GM23338 (cell line): ENCODE measurements at regions not wholly inside any gene's neighbourhood (a gene's known extent, or its start where the extent isn't known, plus 50 kb on each side); places are given as distances from the start of the nearest gene placed in this dataset.

Source experiments
- ATAC-seq: fragments of 200-7000 bp; cut with Tn5 transposase; 3 replicates; pipeline ENCODE4 v1.9.1; 2020
- DNase-seq: peaks from one replicate; pipeline ENCODE4 v3.0.0-alpha.2; 2015; ENCODE audit warnings: low spot score
- H2AFZ ChIP-seq: fragments of 200-600 bp; sonication (generic); 2 replicates; pipeline ENCODE4 v1.8.0; 2016; ENCODE audit warnings: antibody characterized with exemption, mild to moderate bottlenecking, moderate library complexity
- H3F3A ChIP-seq: fragments of 200-600 bp; sonication (generic); replicated peaks from 2 replicates; pipeline ENCODE4 v1.8.0; 2017; ENCODE audit warnings: antibody characterized with exemption, mixed run types, low read depth
- H3K27ac ChIP-seq: fragments of 200-600 bp; sonication (generic); 2 replicates; pipeline ENCODE4 v1.6.1; 2016; ENCODE audit warnings: low read depth
- H3K27me3 ChIP-seq: fragments of 200-600 bp; sonication (generic); 2 replicates; pipeline ENCODE4 v1.8.0; 2016; ENCODE audit warnings: mild to moderate bottlenecking, mixed run types, moderate library complexity; ENCODE audit not compliant: insufficient read depth
- H3K36me3 ChIP-seq: fragments of 200-600 bp; sonication (generic); 2 replicates; pipeline ENCODE4 v1.8.0; 2016; ENCODE audit warnings: mild to moderate bottlenecking; ENCODE audit not compliant: insufficient read depth
- H3K4me1 ChIP-seq: fragments of 200-600 bp; sonication (generic); 2 replicates; pipeline ENCODE4 v1.8.0; 2016; ENCODE audit warnings: mild to moderate bottlenecking, moderate library complexity; ENCODE audit not compliant: insufficient read depth
- H3K4me2 ChIP-seq: fragments of 200-600 bp; sonication (generic); 2 replicates; pipeline ENCODE4 v1.7.1; 2017; ENCODE audit warnings: mixed run types
- H3K4me3 ChIP-seq: fragments of 200-600 bp; sonication (generic); 2 replicates; pipeline ENCODE4 v1.6.1; 2016; ENCODE audit warnings: mixed run types
- H3K79me2 ChIP-seq: fragments of 200-600 bp; sonication (generic); replicated peaks from 2 replicates; pipeline ENCODE4 v1.8.0; 2017; ENCODE audit warnings: mild to moderate bottlenecking; ENCODE audit not compliant: insufficient read depth
- H3K9me2 ChIP-seq: fragments of 200-600 bp; sonication (generic); 2 replicates; pipeline ENCODE4 v1.8.0; 2017; ENCODE audit not compliant: insufficient read depth
- H4K20me1 ChIP-seq: fragments of 200-600 bp; sonication (generic); replicated peaks from 2 replicates; pipeline ENCODE4 v1.8.0; 2017; ENCODE audit warnings: mild to moderate bottlenecking; ENCODE audit not compliant: insufficient read depth
- H3K27ac Mint-ChIP-seq: 2 replicates; pipeline ENCODE4 v1.8.0; 2020; ENCODE audit warnings: inconsistent platforms, mild to moderate bottlenecking, moderate library complexity, mixed read lengths
- H3K27me3 Mint-ChIP-seq: 3 replicates; pipeline ENCODE4 v1.8.0; 2022; ENCODE audit warnings: low read depth, mild to moderate bottlenecking, moderate library complexity, mixed read lengths, inconsistent platforms; ENCODE audit not compliant: insufficient read depth, poor library complexity
- H3K36me3 Mint-ChIP-seq: 3 replicates; pipeline ENCODE4 v1.8.0; 2021; ENCODE audit warnings: low read depth, mild to moderate bottlenecking, inconsistent platforms, moderate library complexity, mixed read lengths
- H3K4me1 Mint-ChIP-seq: 3 replicates; pipeline ENCODE4 v1.8.0; 2020; ENCODE audit warnings: mild to moderate bottlenecking, inconsistent platforms, mixed read lengths
- H3K4me3 Mint-ChIP-seq: 3 replicates; pipeline ENCODE4 v1.8.0; 2021; ENCODE audit warnings: moderate library complexity, mild to moderate bottlenecking, inconsistent platforms, mixed read lengths
- H3K9me3 Mint-ChIP-seq: 3 replicates; pipeline ENCODE4 v1.8.0; 2020; ENCODE audit warnings: moderate library complexity, mild to moderate bottlenecking, inconsistent platforms, mixed read lengths
- CREB1 ChIP-seq: fragments of 250-450 bp; sonication (Bioruptor Pico); IDR thresholded peaks from 2 replicates; pipeline ENCODE4 v1.5.0; 2020; ENCODE audit warnings: low read depth, mild to moderate bottlenecking, moderate library complexity
- EZH2 ChIP-seq: fragments of 200-600 bp; sonication (generic); IDR thresholded peaks from one replicate; pipeline ENCODE4 v1.8.0; 2017; ENCODE audit warnings: antibody characterized with exemption, mild to moderate bottlenecking, low read depth; ENCODE audit not compliant: unreplicated experiment
- EZH2phosphoT487 ChIP-seq: fragments of 200-600 bp; sonication (generic); IDR thresholded peaks from one replicate; pipeline ENCODE4 v1.8.1; 2018; ENCODE audit warnings: antibody characterized with exemption; ENCODE audit not compliant: unreplicated experiment
- JUNB ChIP-seq: IDR thresholded peaks from one replicate; pipeline ENCODE4 v1.6.1; 2016; ENCODE audit warnings: antibody characterized with exemption; ENCODE audit not compliant: unreplicated experiment
- NANOG ChIP-seq: IDR thresholded peaks from 2 replicates; pipeline ENCODE4 v1.6.1; 2016; ENCODE audit warnings: antibody characterized with exemption, borderline replicate concordance
- POLR2AphosphoS5 ChIP-seq: IDR thresholded peaks from 2 replicates; pipeline ENCODE4 v1.6.1; 2016; ENCODE audit warnings: antibody characterized with exemption, low read depth
- STAT1 ChIP-seq: IDR thresholded peaks from one replicate; pipeline ENCODE4 v1.6.1; 2016; ENCODE audit warnings: antibody characterized with exemption; ENCODE audit not compliant: unreplicated experiment
- ZNF114 ChIP-seq: fragments of 250-450 bp; sonication (Bioruptor Pico); IDR thresholded peaks from 2 replicates; pipeline ENCODE4 v1.5.0; 2020; ENCODE audit warnings: mild to moderate bottlenecking, moderate library complexity
- ZNF331 ChIP-seq: fragments of 250-450 bp; sonication (Bioruptor Pico); IDR thresholded peaks from 2 replicates; pipeline ENCODE4 v1.5.0; 2020; ENCODE audit warnings: low read depth, mild to moderate bottlenecking, moderate library complexity
- TF ChIP-seq, protein P1 (sequence below): fragments of 250-450 bp; sonication (Bioruptor Pico); IDR thresholded peaks from 2 replicates; pipeline ENCODE4 v1.5.0; 2020; ENCODE audit warnings: mild to moderate bottlenecking, moderate library complexity
- TF ChIP-seq, protein P2 (sequence below): IDR thresholded peaks from 2 replicates; pipeline ENCODE4 v1.6.1; 2016; ENCODE audit warnings: antibody characterized with exemption
- TF ChIP-seq, protein P3 (sequence below), 2 experiments: fragments of 200-600 bp in 1 of 2; sonication (generic) in 1 of 2; conservative IDR thresholded peaks; 2 replicates each; pipeline versions ENCODE4 v1.5.1 to v1.6.1; 2016 to 2017; ENCODE audit warnings: antibody characterized with exemption in 2 of 2, low read depth in 2 of 2, mild to moderate bottlenecking in 2 of 2, moderate library complexity in 1 of 2
- TF ChIP-seq, protein P4 (sequence below): IDR thresholded peaks from one replicate; pipeline ENCODE4 v1.6.1; 2018; ENCODE audit warnings: antibody characterized with exemption; ENCODE audit not compliant: unreplicated experiment

DNA sequence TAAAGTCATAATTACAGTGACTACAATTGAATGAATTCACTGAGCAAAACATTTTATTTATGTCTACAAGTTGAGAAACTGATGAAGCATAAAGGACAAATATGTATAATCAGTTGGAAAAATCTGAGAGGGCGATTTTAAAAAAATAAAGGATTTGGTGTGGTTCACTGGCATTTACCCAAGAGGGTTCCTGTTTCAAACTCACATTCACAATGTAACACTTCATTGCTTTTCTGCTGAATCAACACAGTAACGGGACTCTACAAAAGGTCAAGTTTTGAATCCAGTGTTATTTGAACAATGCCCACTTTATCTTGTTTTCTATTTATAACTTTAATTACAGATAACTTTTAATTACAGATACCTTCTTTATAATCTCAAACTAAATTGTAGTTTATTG lies 138.6 kb downstream of the NUDT12 start:
- Histone ChIP-seq H3K4me2 (no peak overlapping the region), H3K4me3 (no peak overlapping the region), H3K27me3 (no peaks in the 10 kb centered on the region), H4K20me1 (no peaks in the 10 kb centered on the region), H3K27ac (no peak overlapping the region), H2AFZ (no peak overlapping the region), H3K36me3 (no peaks in the 10 kb centered on the region), H3F3A (no peaks in the 10 kb centered on the region), H3K79me2 (no peaks in the 10 kb centered on the region), H3K9me2 (no peaks in the 10 kb centered on the region; the same call in 1 of the 2 replicates), H3K4me1 (no peaks in the 10 kb centered on the region)
- Mint-ChIP-seq H3K9me3 (no peaks in the 10 kb centered on the region), H3K4me1 (no peaks in the 10 kb centered on the region), H3K4me3 (no peak overlapping the region), H3K27me3 (no peaks in the 10 kb centered on the region), H3K36me3 (no peaks in the 10 kb centered on the region), H3K27ac (no peak overlapping the region)
- TF ChIP-seq, protein P1, sequence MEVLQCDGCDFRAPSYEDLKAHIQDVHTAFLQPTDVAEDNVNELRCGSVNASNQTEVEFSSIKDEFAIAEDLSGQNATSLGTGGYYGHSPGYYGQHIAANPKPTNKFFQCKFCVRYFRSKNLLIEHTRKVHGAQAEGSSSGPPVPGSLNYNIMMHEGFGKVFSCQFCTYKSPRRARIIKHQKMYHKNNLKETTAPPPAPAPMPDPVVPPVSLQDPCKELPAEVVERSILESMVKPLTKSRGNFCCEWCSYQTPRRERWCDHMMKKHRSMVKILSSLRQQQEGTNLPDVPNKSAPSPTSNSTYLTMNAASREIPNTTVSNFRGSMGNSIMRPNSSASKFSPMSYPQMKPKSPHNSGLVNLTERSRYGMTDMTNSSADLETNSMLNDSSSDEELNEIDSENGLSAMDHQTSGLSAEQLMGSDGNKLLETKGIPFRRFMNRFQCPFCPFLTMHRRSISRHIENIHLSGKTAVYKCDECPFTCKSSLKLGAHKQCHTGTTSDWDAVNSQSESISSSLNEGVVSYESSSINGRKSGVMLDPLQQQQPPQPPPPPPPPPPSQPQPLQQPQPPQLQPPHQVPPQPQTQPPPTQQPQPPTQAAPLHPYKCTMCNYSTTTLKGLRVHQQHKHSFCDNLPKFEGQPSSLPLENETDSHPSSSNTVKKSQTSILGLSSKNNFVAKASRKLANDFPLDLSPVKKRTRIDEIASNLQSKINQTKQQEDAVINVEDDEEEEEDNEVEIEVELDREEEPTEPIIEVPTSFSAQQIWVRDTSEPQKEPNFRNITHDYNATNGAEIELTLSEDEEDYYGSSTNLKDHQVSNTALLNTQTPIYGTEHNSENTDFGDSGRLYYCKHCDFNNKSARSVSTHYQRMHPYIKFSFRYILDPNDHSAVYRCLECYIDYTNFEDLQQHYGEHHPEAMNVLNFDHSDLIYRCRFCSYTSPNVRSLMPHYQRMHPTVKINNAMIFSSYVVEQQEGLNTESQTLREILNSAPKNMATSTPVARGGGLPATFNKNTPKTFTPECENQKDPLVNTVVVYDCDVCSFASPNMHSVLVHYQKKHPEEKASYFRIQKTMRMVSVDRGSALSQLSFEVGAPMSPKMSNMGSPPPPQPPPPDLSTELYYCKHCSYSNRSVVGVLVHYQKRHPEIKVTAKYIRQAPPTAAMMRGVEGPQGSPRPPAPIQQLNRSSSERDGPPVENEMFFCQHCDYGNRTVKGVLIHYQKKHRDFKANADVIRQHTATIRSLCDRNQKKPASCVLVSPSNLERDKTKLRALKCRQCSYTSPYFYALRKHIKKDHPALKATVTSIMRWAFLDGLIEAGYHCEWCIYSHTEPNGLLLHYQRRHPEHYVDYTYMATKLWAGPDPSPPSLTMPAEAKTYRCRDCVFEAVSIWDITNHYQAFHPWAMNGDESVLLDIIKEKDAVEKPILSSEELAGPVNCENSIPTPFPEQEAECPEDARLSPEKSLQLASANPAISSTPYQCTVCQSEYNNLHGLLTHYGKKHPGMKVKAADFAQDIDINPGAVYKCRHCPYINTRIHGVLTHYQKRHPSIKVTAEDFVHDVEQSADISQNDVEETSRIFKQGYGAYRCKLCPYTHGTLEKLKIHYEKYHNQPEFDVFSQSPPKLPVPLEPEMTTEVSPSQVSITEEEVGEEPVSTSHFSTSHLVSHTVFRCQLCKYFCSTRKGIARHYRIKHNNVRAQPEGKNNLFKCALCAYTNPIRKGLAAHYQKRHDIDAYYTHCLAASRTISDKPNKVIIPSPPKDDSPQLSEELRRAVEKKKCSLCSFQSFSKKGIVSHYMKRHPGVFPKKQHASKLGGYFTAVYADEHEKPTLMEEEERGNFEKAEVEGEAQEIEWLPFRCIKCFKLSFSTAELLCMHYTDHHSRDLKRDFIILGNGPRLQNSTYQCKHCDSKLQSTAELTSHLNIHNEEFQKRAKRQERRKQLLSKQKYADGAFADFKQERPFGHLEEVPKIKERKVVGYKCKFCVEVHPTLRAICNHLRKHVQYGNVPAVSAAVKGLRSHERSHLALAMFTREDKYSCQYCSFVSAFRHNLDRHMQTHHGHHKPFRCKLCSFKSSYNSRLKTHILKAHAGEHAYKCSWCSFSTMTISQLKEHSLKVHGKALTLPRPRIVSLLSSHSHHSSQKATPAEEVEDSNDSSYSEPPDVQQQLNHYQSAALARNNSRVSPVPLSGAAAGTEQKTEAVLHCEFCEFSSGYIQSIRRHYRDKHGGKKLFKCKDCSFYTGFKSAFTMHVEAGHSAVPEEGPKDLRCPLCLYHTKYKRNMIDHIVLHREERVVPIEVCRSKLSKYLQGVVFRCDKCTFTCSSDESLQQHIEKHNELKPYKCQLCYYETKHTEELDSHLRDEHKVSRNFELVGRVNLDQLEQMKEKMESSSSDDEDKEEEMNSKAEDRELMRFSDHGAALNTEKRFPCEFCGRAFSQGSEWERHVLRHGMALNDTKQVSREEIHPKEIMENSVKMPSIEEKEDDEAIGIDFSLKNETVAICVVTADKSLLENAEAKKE (CRISPR knock-in tag): no peak
- TF ChIP-seq EZH2: no peak
- TF ChIP-seq STAT1: no peak
- TF ChIP-seq, protein P2, sequence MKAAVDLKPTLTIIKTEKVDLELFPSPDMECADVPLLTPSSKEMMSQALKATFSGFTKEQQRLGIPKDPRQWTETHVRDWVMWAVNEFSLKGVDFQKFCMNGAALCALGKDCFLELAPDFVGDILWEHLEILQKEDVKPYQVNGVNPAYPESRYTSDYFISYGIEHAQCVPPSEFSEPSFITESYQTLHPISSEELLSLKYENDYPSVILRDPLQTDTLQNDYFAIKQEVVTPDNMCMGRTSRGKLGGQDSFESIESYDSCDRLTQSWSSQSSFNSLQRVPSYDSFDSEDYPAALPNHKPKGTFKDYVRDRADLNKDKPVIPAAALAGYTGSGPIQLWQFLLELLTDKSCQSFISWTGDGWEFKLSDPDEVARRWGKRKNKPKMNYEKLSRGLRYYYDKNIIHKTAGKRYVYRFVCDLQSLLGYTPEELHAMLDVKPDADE: no peak
- no peak for TF ChIP-seq CREB1 (CRISPR knock-in tag)
- no peak for TF ChIP-seq ZNF114 (CRISPR knock-in tag)
- TF ChIP-seq POLR2AphosphoS5: no peak
- TF ChIP-seq JUNB: no peak
- no peak for TF ChIP-seq ZNF331 (CRISPR knock-in tag)
- TF ChIP-seq NANOG: no peak
- TF ChIP-seq, protein P3, sequence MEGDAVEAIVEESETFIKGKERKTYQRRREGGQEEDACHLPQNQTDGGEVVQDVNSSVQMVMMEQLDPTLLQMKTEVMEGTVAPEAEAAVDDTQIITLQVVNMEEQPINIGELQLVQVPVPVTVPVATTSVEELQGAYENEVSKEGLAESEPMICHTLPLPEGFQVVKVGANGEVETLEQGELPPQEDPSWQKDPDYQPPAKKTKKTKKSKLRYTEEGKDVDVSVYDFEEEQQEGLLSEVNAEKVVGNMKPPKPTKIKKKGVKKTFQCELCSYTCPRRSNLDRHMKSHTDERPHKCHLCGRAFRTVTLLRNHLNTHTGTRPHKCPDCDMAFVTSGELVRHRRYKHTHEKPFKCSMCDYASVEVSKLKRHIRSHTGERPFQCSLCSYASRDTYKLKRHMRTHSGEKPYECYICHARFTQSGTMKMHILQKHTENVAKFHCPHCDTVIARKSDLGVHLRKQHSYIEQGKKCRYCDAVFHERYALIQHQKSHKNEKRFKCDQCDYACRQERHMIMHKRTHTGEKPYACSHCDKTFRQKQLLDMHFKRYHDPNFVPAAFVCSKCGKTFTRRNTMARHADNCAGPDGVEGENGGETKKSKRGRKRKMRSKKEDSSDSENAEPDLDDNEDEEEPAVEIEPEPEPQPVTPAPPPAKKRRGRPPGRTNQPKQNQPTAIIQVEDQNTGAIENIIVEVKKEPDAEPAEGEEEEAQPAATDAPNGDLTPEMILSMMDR (conservative IDR thresholded peaks at IDR 0.05; ENCODE audit: low read depth in 2 of 2): no peak
- TF ChIP-seq EZH2phosphoT487: no peak
- TF ChIP-seq, protein P4, sequence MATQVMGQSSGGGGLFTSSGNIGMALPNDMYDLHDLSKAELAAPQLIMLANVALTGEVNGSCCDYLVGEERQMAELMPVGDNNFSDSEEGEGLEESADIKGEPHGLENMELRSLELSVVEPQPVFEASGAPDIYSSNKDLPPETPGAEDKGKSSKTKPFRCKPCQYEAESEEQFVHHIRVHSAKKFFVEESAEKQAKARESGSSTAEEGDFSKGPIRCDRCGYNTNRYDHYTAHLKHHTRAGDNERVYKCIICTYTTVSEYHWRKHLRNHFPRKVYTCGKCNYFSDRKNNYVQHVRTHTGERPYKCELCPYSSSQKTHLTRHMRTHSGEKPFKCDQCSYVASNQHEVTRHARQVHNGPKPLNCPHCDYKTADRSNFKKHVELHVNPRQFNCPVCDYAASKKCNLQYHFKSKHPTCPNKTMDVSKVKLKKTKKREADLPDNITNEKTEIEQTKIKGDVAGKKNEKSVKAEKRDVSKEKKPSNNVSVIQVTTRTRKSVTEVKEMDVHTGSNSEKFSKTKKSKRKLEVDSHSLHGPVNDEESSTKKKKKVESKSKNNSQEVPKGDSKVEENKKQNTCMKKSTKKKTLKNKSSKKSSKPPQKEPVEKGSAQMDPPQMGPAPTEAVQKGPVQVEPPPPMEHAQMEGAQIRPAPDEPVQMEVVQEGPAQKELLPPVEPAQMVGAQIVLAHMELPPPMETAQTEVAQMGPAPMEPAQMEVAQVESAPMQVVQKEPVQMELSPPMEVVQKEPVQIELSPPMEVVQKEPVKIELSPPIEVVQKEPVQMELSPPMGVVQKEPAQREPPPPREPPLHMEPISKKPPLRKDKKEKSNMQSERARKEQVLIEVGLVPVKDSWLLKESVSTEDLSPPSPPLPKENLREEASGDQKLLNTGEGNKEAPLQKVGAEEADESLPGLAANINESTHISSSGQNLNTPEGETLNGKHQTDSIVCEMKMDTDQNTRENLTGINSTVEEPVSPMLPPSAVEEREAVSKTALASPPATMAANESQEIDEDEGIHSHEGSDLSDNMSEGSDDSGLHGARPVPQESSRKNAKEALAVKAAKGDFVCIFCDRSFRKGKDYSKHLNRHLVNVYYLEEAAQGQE: no peak
- DNase-seq (no peak), ATAC-seq (no peak)
